GM18907 (cell line): ENCODE measurements at regions not wholly inside any gene's neighbourhood (a gene's known extent, or its start where the extent isn't known, plus 50 kb on each side); places are given as distances from the start of the nearest gene placed in this dataset.
A peak's percentile ranks its signal among the peaks of the same experiment; 100 is the strongest.
"Not testable (repeated sequence)": the region's sequence is repeated elsewhere in the genome, so short reads cannot be mapped to it uniquely, and the experiment has no call there.

Experiments used
- ATAC-seq: cut with Tn5 transposase; IDR thresholded peaks from one replicate; pipeline ENCODE4 v1.9.1; 2021; ENCODE audit warnings: mild to moderate bottlenecking, moderate library complexity; ENCODE audit not compliant: unreplicated experiment

DNA sequence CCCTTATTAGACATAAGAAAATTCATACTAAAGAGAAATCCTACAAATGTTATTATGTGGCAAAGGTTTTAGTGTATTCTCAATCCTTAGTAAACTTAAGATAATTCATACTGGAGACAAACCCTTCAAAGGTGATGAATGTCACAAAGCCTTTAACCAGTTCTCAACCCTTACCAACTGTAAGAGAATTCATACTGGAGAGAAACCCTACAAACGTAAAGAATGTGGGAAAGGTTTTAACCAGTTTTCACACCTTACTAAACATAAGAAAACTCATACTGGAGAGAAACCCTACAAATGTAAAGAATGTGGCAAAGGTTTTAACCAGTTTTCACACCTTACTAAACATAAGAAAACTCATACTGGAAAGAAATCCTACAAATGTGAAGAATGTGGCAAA is 93.2 kb downstream of the ZNF680 start:
- no peak for ATAC-seq

DNA sequence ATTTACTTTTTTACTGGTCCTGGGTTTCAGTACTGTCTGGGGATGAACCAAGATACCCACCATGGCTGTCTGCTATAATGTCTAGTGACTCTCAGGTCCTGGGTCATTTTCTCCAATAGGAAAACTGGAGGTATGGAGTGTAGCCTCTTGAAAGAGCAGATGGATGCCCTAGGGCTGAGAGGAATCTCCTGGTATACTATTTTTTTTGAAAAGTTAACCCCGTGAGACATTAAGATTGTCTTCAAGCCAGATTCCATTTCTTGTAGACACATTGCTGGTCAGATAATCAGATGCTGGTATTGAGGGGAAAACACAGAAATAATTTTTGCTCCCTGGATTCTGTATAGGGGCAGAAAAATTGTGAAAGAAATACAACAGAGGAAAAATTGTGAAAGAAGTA is 97.3 kb downstream of the ZNF680 start:
- ATAC-seq = no peak

DNA sequence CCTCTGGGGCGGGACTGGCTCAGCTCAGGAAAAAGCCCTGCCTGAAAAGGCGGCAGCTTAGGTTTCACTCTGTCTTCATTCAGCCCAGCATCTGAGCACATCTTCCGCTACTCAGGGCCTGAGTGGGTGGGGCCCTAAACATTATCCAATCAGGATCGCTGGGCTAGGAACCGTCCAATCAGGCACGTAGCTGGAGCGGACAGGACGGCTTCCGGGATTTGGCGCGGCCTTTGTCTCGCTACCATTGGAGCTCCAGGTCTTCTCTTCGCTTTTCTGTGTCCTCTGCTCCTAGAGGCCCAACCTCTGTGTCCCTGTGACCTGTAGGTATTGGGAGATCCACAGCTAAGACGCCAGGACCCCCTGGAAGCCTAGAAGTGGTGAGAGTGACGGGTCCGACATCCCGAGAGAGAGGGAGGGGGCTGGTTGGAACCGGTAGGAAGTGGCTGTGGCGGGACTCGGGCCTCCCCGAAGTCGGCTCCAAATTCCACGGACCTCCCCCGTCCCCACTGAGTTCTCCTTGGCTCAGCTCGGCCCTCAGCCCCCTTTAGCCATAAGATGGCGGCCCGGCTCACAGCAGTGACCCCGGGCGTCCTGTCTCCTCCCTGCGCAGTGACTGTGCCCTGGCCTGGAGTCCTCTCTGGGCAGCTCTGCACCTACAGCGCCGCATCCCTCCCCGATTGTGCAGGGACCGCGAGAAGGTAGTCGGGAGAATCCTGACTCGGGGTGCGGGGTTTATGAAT is 99.1 kb downstream of the ZNF680 start:
- peak; percentile 76 for ATAC-seq

DNA sequence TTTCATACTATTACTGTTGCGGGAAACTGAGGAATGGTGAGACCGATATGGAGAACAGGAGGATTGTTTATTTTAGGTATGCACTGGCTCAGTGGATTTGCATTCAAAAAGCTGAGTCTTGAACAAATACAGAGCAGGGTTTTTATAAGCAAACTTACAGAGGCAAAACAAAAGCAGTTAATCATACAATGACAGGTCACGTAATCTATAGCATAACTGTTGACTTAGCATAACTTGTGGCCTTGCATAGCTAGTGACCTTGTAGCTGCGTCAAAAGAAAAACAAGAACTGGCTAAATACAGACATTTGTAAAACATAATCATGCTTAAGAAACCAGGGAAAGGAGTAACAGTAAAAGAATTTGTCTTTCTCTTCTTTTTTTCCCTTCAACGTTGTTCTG is 103.0 kb downstream of the ZNF680 start:
- not testable (repeated sequence) for ATAC-seq

DNA sequence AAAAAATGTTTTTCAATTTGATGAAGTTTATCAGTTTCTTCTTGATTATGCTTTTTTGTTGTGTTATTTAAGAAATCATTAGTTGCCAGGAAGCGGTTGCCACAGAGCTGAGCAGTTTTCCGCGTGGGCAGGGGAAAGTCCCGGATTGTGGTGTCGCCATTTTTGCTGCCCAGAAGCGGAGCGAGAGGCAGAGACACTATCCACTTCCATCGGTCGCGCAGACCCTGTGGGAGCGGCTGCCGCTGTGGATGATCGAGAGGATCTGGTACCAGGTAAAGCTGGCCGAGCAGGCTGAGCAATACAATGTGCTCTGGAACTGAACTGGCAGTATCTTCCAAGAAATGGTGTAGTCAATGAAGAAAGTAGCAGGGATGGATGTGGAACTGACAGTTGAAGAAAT is 119.8 kb downstream of the ZNF736 start:
- ATAC-seq = no peak

DNA sequence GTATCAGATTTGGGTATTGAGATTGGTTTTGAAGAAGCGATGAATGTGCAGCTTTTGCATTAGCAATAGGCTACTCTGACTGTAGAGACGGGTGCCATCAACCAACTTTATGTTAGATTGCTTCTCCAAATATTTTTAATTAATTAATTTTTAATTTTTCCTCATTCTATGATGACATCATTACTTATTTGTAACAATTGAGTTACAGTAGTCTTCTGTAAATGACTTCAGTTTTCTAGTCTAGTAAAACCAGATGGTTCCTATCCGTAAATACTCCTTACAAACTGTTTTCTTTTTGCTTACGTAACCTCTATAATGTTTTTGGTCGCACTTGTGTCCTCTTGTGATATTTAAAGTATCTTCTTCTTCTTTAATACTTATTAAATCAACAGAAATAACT is 118.1 kb downstream of the ZNF736 start:
- ATAC-seq = no peak

DNA sequence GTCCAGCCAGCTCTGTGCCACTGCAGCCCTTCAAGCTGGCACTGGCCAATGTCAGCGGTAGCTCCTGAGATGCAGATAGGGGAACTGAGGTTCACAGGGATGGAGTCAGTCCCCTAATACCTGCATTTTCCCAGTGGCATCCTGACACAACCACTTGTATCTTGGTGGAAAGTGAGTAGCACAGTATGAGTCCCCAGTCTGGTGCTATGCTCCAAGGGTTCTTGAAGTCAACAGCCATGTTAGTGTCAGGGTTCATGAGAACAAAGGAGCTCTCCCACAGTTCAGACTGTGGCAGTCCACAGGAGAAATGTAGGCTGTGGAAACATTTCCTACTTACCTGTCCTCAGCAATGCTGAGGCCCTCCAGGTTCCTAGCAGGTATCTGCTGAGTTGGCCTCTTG is 115.5 kb downstream of the ZNF736 start:
- ATAC-seq = no peak

DNA sequence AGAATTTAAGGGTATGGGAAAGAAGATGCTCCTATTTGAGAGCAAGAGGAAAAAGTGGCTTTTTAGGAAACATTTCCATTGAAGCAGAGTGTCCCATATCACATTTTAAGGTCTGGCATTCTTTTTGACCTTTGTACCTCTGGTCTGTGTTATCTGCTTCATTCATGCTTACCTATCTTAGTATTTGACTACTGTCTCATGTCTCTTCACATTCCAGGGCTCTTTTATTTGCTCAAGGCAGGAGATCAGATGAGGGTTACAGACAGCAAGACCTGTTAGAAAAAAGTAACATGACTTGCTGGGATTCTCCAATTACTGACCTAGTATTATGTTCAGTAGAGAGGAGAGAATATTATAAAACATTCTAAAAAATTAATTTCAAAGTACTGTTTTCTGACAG is 111.7 kb downstream of the ZNF736 start:
- not testable (repeated sequence) for ATAC-seq

DNA sequence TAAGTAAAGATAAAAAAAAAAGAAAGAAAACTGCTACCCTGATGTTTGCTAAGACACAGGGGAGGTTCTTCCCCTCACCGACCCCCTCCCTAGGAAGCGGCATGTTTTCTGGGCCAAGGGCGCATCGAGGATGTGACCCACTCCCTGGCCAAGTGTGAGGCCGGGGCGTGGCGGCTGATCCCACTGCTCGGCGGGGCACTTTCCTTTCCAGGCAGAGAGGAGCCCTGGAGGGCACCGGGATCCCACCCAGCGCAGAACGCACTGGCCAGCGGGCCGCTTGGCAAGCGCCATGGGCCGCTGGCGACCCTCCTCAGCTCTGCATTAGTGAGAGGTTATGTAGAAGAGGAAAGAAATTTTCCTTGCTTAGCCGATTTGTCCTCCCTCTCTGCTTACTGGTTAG is 93.4 kb downstream of the ZNF736 start:
- ATAC-seq = no peak
